ENCODE measurements at regions not wholly inside any gene's neighbourhood (a gene's known extent, or its start where the extent isn't known, plus 50 kb on each side); places are given as distances from the start of the nearest gene placed in this dataset.

DNA sequence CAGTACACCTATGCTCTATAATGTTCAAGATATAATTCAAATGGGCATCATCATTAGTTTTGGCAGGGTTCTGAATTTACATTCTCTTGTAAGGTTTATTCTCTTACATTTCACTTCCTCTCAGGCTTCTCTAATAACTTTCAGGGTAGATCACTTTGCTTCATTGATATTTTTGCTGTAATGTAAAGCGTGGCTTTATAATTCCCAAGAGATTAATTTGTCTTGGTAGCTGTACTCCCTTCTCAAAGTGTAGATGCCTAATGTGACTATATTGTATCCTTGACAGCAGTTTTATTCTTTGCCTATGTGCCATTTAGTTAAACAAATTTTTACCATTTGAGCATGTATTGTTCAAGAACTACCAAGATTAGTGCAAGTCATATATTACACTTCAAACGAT lies 889.1 kb downstream of the TAF11L14 start:
- Histone ChIP-seq H3K27ac (ENCODE audit: extremely low read depth, low read depth, low read length) (no peak overlapping the region), H3K4me1 (ENCODE audit: control insufficient read depth, insufficient read depth, low read length) (no peaks in the 10 kb centered on the region), H3K36me3 (ENCODE audit: control insufficient read depth in 2 of 2, insufficient read depth in 1 of 2, low read length in 2 of 2) (no peaks in the 10 kb centered on the region), H3K9me3 (ENCODE audit: control insufficient read depth, insufficient read depth, low read depth, low read length) (0 out of 2 replicates have a peak, but pooled peaks cover 2% of the 10 kb centered on the region), H3K4me3 (ENCODE audit: low read depth, low read length) (no peak overlapping the region)
- TF ChIP-seq, protein P1, sequence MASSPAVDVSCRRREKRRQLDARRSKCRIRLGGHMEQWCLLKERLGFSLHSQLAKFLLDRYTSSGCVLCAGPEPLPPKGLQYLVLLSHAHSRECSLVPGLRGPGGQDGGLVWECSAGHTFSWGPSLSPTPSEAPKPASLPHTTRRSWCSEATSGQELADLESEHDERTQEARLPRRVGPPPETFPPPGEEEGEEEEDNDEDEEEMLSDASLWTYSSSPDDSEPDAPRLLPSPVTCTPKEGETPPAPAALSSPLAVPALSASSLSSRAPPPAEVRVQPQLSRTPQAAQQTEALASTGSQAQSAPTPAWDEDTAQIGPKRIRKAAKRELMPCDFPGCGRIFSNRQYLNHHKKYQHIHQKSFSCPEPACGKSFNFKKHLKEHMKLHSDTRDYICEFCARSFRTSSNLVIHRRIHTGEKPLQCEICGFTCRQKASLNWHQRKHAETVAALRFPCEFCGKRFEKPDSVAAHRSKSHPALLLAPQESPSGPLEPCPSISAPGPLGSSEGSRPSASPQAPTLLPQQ (tag by site-specific recombination; IDR thresholded peaks at IDR 0.05), result no peak
- no peak for TF ChIP-seq ZNF2 (tag by site-specific recombination; IDR thresholded peaks at IDR 0.05)
- TF ChIP-seq ZNF791 (tag by site-specific recombination; IDR thresholded peaks at IDR 0.05), result no peak
- no peak for TF ChIP-seq KLF10 (tag by site-specific recombination; IDR thresholded peaks at IDR 0.05)
- no peak for TF ChIP-seq SCRT1 (tag by site-specific recombination; IDR thresholded peaks at IDR 0.05; ENCODE audit: borderline replicate concordance)
- no peak for TF ChIP-seq ZNF600 (tag by site-specific recombination; IDR thresholded peaks at IDR 0.05)
- TF ChIP-seq ZNF426 (tag by site-specific recombination; IDR thresholded peaks at IDR 0.05), result no peak
- TF ChIP-seq ZNF76 (tag by site-specific recombination; IDR thresholded peaks at IDR 0.05; ENCODE audit: borderline replicate concordance, low read depth), result no peak
- TF ChIP-seq RBAK (tag by site-specific recombination; IDR thresholded peaks at IDR 0.05), result no peak
- TF ChIP-seq REPIN1 (tag by site-specific recombination; IDR thresholded peaks at IDR 0.05; ENCODE audit: low read depth), result no peak
- TF ChIP-seq, protein P2, sequence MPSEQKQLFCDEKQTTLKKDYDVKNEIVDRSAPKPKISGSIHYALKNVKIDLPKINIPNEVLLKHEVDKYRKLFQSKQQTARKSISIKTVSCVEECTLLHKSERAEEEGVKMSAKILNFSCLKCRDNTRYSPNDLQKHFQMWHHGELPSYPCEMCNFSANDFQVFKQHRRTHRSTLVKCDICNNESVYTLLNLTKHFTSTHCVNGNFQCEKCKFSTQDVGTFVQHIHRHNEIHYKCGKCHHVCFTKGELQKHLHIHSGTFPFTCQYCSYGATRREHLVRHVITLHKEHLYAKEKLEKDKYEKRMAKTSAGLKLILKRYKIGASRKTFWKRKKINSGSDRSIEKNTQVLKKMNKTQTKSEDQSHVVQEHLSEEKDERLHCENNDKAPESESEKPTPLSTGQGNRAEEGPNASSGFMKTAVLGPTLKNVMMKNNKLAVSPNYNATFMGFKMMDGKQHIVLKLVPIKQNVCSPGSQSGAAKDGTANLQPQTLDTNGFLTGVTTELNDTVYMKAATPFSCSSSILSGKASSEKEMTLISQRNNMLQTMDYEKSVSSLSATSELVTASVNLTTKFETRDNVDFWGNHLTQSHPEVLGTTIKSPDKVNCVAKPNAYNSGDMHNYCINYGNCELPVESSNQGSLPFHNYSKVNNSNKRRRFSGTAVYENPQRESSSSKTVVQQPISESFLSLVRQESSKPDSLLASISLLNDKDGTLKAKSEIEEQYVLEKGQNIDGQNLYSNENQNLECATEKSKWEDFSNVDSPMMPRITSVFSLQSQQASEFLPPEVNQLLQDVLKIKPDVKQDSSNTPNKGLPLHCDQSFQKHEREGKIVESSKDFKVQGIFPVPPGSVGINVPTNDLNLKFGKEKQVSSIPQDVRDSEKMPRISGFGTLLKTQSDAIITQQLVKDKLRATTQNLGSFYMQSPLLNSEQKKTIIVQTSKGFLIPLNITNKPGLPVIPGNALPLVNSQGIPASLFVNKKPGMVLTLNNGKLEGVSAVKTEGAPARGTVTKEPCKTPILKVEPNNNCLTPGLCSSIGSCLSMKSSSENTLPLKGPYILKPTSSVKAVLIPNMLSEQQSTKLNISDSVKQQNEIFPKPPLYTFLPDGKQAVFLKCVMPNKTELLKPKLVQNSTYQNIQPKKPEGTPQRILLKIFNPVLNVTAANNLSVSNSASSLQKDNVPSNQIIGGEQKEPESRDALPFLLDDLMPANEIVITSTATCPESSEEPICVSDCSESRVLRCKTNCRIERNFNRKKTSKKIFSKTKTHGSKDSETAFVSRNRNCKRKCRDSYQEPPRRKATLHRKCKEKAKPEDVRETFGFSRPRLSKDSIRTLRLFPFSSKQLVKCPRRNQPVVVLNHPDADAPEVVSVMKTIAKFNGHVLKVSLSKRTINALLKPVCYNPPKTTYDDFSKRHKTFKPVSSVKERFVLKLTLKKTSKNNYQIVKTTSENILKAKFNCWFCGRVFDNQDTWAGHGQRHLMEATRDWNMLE (tag by site-specific recombination; conservative IDR thresholded peaks at IDR 0.05; ENCODE audit: low read depth), result no peak
- no peak for TF ChIP-seq GLI2 (tag by site-specific recombination; IDR thresholded peaks at IDR 0.05; ENCODE audit: borderline replicate concordance, low read depth)
- ChIA-PET CTCF (no interaction called here), POLR2A (no interaction called here)

DNA sequence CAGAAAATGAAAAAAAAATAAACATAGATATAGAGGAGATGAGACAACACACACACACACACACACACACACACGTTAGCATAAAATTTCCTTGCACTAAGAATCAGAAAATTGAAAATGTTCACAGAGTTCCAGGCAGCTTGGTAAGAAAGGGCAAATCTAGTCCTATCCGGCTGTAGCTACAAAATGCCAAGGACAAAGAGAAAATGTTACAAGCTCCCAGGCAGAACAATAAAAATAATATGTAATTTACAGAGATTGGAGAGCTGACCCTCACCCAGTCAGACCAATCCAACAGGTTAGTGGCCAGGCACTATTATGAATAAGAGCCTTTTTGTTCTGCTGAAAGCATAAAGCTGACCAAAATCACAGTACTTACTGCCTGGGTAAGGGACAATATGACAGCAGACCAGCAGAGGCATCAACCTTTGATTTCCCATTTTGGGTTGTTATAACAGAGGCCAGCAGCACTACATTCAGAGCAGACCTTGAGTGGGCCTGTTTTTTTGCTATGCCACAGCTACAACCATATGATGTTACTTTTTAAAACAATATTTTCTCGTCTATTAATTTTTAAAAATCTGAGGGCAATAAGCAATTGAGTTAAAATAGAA lies 892.6 kb downstream of the TAF11L14 start:
- CTCF ChIA-PET, result interaction anchor here (0.6 to 1.0 kb wide), 2 partner anchors 151 to 172 kb away, joined by 3 read pairs; no protein-coding TSS in a partner anchor
- Histone ChIP-seq H3K4me3 (ENCODE audit: low read depth, low read length) (no peak overlapping the region), H3K36me3 (ENCODE audit: control insufficient read depth in 2 of 2, insufficient read depth in 1 of 2, low read length in 2 of 2) (no peaks in the 10 kb centered on the region), H3K4me1 (ENCODE audit: control insufficient read depth, insufficient read depth, low read length) (no peaks in the 10 kb centered on the region), H3K27ac (ENCODE audit: extremely low read depth, low read depth, low read length) (no peak overlapping the region), H3K9me3 (ENCODE audit: control insufficient read depth, insufficient read depth, low read depth, low read length) (no peaks in the 10 kb centered on the region)
- POLR2A ChIA-PET, result no interaction called here
- TF ChIP-seq ZNF776 (tag by site-specific recombination; IDR thresholded peaks at IDR 0.05; ENCODE audit: borderline replicate concordance) (no peak), ZNF561 (tag by site-specific recombination; IDR thresholded peaks at IDR 0.05; ENCODE audit: borderline replicate concordance) (no peak), ZBTB48 (tag by site-specific recombination; IDR thresholded peaks at IDR 0.05) (no peak), ZNF423 (tag by site-specific recombination; IDR thresholded peaks at IDR 0.05) (no peak), ZXDB (tag by site-specific recombination; IDR thresholded peaks at IDR 0.05) (no peak), ZNF701 (tag by site-specific recombination; IDR thresholded peaks at IDR 0.05) (no peak), ZNF404 (tag by site-specific recombination; IDR thresholded peaks at IDR 0.05) (no peak), ZBTB7A (tag by site-specific recombination; IDR thresholded peaks at IDR 0.05; ENCODE audit: low read depth) (no peak), ZSCAN23 (tag by site-specific recombination; IDR thresholded peaks at IDR 0.05) (no peak), ZNF707 (tag by site-specific recombination; IDR thresholded peaks at IDR 0.05) (no peak), OVOL3 (tag by site-specific recombination; IDR thresholded peaks at IDR 0.05) (no peak), ZNF23 (tag by site-specific recombination; IDR thresholded peaks at IDR 0.05; ENCODE audit: borderline replicate concordance) (no peak), ZFP69B (tag by site-specific recombination; IDR thresholded peaks at IDR 0.05) (no peak)
- TF ChIP-seq, protein P3, sequence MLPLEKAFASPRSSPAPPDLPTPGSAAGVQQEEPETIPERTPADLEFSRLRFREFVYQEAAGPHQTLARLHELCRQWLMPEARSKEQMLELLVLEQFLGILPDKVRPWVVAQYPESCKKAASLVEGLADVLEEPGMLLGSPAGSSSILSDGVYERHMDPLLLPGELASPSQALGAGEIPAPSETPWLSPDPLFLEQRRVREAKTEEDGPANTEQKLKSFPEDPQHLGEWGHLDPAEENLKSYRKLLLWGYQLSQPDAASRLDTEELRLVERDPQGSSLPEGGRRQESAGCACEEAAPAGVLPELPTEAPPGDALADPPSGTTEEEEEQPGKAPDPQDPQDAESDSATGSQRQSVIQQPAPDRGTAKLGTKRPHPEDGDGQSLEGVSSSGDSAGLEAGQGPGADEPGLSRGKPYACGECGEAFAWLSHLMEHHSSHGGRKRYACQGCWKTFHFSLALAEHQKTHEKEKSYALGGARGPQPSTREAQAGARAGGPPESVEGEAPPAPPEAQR (tag by site-specific recombination; IDR thresholded peaks at IDR 0.05), result no peak
- TF ChIP-seq, protein P4, sequence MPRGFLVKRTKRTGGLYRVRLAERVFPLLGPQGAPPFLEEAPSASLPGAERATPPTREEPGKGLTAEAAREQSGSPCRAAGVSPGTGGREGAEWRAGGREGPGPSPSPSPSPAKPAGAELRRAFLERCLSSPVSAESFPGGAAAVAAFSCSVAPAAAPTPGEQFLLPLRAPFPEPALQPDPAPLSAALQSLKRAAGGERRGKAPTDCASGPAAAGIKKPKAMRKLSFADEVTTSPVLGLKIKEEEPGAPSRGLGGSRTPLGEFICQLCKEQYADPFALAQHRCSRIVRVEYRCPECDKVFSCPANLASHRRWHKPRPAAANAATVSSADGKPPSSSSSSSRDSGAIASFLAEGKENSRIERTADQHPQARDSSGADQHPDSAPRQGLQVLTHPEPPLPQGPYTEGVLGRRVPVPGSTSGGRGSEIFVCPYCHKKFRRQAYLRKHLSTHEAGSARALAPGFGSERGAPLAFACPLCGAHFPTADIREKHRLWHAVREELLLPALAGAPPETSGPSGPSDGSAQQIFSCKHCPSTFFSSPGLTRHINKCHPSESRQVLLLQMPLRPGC (tag by site-specific recombination; IDR thresholded peaks at IDR 0.05), result no peak

All from HEK293 (cell line).